ENCODE measurements at regions not wholly inside any gene's neighbourhood (a gene's known extent, or its start where the extent isn't known, plus 50 kb on each side); places are given as distances from the start of the nearest gene placed in this dataset.

- Histone ChIP-seq H4K5ac (ENCODE audit: insufficient read length, low read depth, low read length) (no peak overlapping the region), H4K8ac (ENCODE audit: extremely low read depth, insufficient read depth, low read length) (no peak overlapping the region), H2BK12ac (ENCODE audit: low read depth, low read length) (no peak overlapping the region), H2BK20ac (ENCODE audit: low read length) (no peak overlapping the region), H4K91ac (replicated peaks; ENCODE audit: insufficient read length, low read length) (no peak overlapping the region), H2BK120ac (replicated peaks; ENCODE audit: low read depth, low read length) (no peak overlapping the region), H2AK5ac (ENCODE audit: low read depth, low read length) (no peak overlapping the region), H3K14ac (ENCODE audit: insufficient read length) (no peak overlapping the region), H3K79me2 (ENCODE audit: control insufficient read depth in 1 of 2, insufficient read depth in 2 of 2, low read length in 2 of 2) (no peaks in the 10 kb centered on the region), H3K4me3 (ENCODE audit: extremely low read depth in 1 of 4, insufficient read depth in 2 of 4, low read depth in 3 of 4, low read length in 4 of 4) (no peak overlapping the region), H3K4me1 (replicated peaks in 1 of 4; ENCODE audit: control insufficient read depth in 3 of 4, insufficient read depth in 4 of 4, low read length in 3 of 4) (peaks cover 2 to 9% (median 4%) of the 10 kb centered on the region in 4 experiments; a peak in 5 of 7 replicates), H3K27me3 (replicated peaks in 1 of 4; ENCODE audit: control insufficient read depth in 3 of 4, extremely low read depth in 1 of 4, insufficient read depth in 3 of 4, low read length in 3 of 4) (no peaks in the 10 kb centered on the region), H3K56ac (replicated peaks; ENCODE audit: insufficient read length, low read depth, low read length) (no peak overlapping the region), H3K4me2 (ENCODE audit: insufficient read depth in 1 of 2, low read depth in 2 of 2, low read length in 2 of 2) (no peak overlapping the region), H3K27ac (ENCODE audit: low read depth, low read length) (no peak overlapping the region), H3K23me2 (ENCODE audit: low read depth, low read length) (no peaks in the 10 kb centered on the region), H3K4ac (replicated peaks; ENCODE audit: insufficient read length, low read depth, low read length) (no peak overlapping the region), H3K9me3 (ENCODE audit: insufficient read depth in 2 of 2, low read depth in 1 of 2, low read length in 1 of 2) (0 out of 4 replicates have a peak, but pooled peaks cover 0 to 6% of the 10 kb centered on the region in 2 experiments), H3K18ac (ENCODE audit: extremely low read depth, low read length) (no peak overlapping the region), H2AFZ (ENCODE audit: low read length) (no peak overlapping the region), H3K9ac (replicated peaks in 1 of 4; ENCODE audit: extremely low read depth in 1 of 4, low read depth in 3 of 4, low read length in 3 of 4) (no peak overlapping the region), H3K23ac (ENCODE audit: insufficient read length) (no peak overlapping the region), H3K36me3 (ENCODE audit: control insufficient read depth in 2 of 4, insufficient read depth in 4 of 4, low read length in 3 of 4) (no peaks in the 10 kb centered on the region), H2BK15ac (ENCODE audit: low read length) (no peak overlapping the region), H2BK5ac (ENCODE audit: low read depth, low read length) (no peak overlapping the region), H3K79me1 (ENCODE audit: low read depth, low read length) (no peaks in the 10 kb centered on the region), H4K20me1 (replicated peaks in 1 of 2; ENCODE audit: control insufficient read depth in 1 of 2, insufficient read depth in 2 of 2, low read length in 2 of 2) (no peaks in the 10 kb centered on the region)
- POLR2A ChIA-PET (ENCODE audit: partially characterized antibody), result no interaction called here
- FAIRE-seq (no peak), DNase-seq (ENCODE audit: low read depth in 1 of 2, low spot score in 2 of 2) (no peak)
- CTCF ChIA-PET (ENCODE audit: partially characterized antibody), result interaction anchor here (0.8 to 1.2 kb wide), 3 partner anchors 11 to 12 kb away, joined by 3 to 4 read pairs (median 3); no protein-coding TSS in a partner anchor
- whole genome bisulfite sequencing, 2 experiments (ENCODE audit: extremely low coverage in 1 of 2, insufficient coverage in 1 of 2, insufficient read length in 1 of 2, insufficient replicate concordance in 2 of 2, low coverage in 1 of 2, low lambda C conversion rate in 2 of 2, missing lambda C conversion rate in 1 of 2), result 78% methylated on average over 5 of the region's 5 CpGs; no CpG with 5 or more reads in 1 of the 2 experiments
- TF ChIP-seq YY1 (IDR thresholded peaks at IDR 0.05; ENCODE audit: low read depth, low read length), result no peak
- no peak for TF ChIP-seq SIN3A (conservative IDR thresholded peaks at IDR 0.05 in 1 of 2, IDR thresholded peaks at IDR 0.05 in 1 of 2; ENCODE audit: low read depth in 1 of 2, low read length in 2 of 2)
- no peak for TF ChIP-seq SUZ12 (IDR thresholded peaks at IDR 0.05; ENCODE audit: low read length)
- no peak for TF ChIP-seq SP2 (IDR thresholded peaks at IDR 0.05; ENCODE audit: low read length)
- no peak for TF ChIP-seq NANOG (IDR thresholded peaks at IDR 0.05; ENCODE audit: insufficient read depth, low read depth, low read length, poor library complexity, severe bottlenecking)
- TF ChIP-seq USF2 (IDR thresholded peaks at IDR 0.05; ENCODE audit: low read length), result no peak
- TF ChIP-seq HDAC2 (IDR thresholded peaks at IDR 0.05; ENCODE audit: borderline replicate concordance in 1 of 2, low read depth in 2 of 2, low read length in 2 of 2), result no peak
- no peak for TF ChIP-seq RXRA (IDR thresholded peaks at IDR 0.05; ENCODE audit: insufficient read depth, low read depth, low read length)
- TF ChIP-seq POU5F1 (IDR thresholded peaks at IDR 0.05; ENCODE audit: low read depth, low read length), result no peak
- TF ChIP-seq MAFK (IDR thresholded peaks at IDR 0.05; ENCODE audit: low read depth, low read length), result no peak
- TF ChIP-seq BACH1 (IDR thresholded peaks at IDR 0.05; ENCODE audit: low read length), result no peak
- TF ChIP-seq POLR2AphosphoS5 (IDR thresholded peaks at IDR 0.05; ENCODE audit: low read depth, low read length), result no peak
- TF ChIP-seq FOSL1 (IDR thresholded peaks at IDR 0.05; ENCODE audit: insufficient read depth, low read depth, low read length), result no peak
Measured at GRCh38 chr2:105588581-105588980, 156.1 kb upstream of the NCK2 start.
